Mesenchymal stem cell (in vitro differentiated cells and primary cell): ENCODE measurements at regions not wholly inside any gene's neighbourhood (a gene's known extent, or its start where the extent isn't known, plus 50 kb on each side); places are given as distances from the start of the nearest gene placed in this dataset.

Experiments used
- DNase-seq: peaks from one replicate; pipeline ENCODE4 v3.0.0-alpha.2; 2013
- H2AFZ ChIP-seq: one replicate; pipeline ENCODE4 v1.6.1; 2013; ENCODE audit warnings: low read depth, mild to moderate bottlenecking, control low read depth, inconsistent platforms, low read length, moderate library complexity
- H2AK5ac ChIP-seq: 2 replicates; pipeline ENCODE4 v1.6.1; 2013; ENCODE audit warnings: low read length, moderate library complexity, mild to moderate bottlenecking, inconsistent platforms; ENCODE audit not compliant: severe bottlenecking
- H2BK120ac ChIP-seq: one replicate; pipeline ENCODE4 v1.6.1; 2013; ENCODE audit warnings: low read depth, mild to moderate bottlenecking, inconsistent platforms, low read length, moderate library complexity
- H2BK12ac ChIP-seq, 2 experiments: one replicate each; pipeline ENCODE4 v1.6.1; 2013; ENCODE audit warnings: inconsistent platforms in 2 of 2, low read length in 2 of 2, mild to moderate bottlenecking in 2 of 2, moderate library complexity in 2 of 2, control low read depth in 1 of 2
- H2BK15ac ChIP-seq: one replicate; pipeline ENCODE4 v1.6.1; 2013; ENCODE audit warnings: mild to moderate bottlenecking, low read depth, inconsistent platforms; ENCODE audit not compliant: poor library complexity, severe bottlenecking
- H2BK5ac ChIP-seq: 2 replicates; pipeline ENCODE4 v1.6.1; 2013; ENCODE audit warnings: low read depth, mild to moderate bottlenecking, low read length, control low read depth, inconsistent platforms; ENCODE audit not compliant: poor library complexity, severe bottlenecking
- H3K14ac ChIP-seq, 2 experiments: one replicate each; pipeline ENCODE4 v1.6.1; 2013; ENCODE audit warnings: inconsistent platforms in 2 of 2, low read length in 2 of 2, control low read depth in 1 of 2, mild to moderate bottlenecking in 1 of 2, moderate library complexity in 1 of 2
- H3K18ac ChIP-seq, 2 experiments: one replicate each; pipeline ENCODE4 v1.6.1; 2013; ENCODE audit warnings: inconsistent platforms in 2 of 2, low read length in 2 of 2, control low read depth in 1 of 2, low read depth in 1 of 2, mild to moderate bottlenecking in 1 of 2
- H3K23ac ChIP-seq, 2 experiments: one replicate each; pipeline ENCODE4 v1.6.1; 2013; ENCODE audit warnings: inconsistent platforms in 2 of 2, low read length in 2 of 2, mild to moderate bottlenecking in 2 of 2, moderate library complexity in 2 of 2, control low read depth in 1 of 2
- H3K27ac ChIP-seq: 2 replicates; pipeline ENCODE4 v1.5.1; 2013; ENCODE audit warnings: mild to moderate bottlenecking, moderate library complexity, low read length, control low read depth, inconsistent platforms; ENCODE audit not compliant: poor library complexity, severe bottlenecking
- H3K27me3 ChIP-seq, 2 experiments: 2 replicates each; pipeline versions ENCODE4 v1.6.1 to v1.7.0; 2013; ENCODE audit warnings: low read length in 2 of 2, mild to moderate bottlenecking in 2 of 2, moderate library complexity in 2 of 2, control low read depth in 1 of 2, inconsistent platforms in 1 of 2; ENCODE audit not compliant: control insufficient read depth in 1 of 2, insufficient read depth in 1 of 2
- H3K36me3 ChIP-seq, 2 experiments: 2 replicates each; pipeline versions ENCODE4 v1.6.1 to v1.7.0; 2013; ENCODE audit warnings: low read length in 2 of 2, control low read depth in 1 of 2, inconsistent platforms in 1 of 2, low read depth in 1 of 2, mild to moderate bottlenecking in 1 of 2; ENCODE audit not compliant: insufficient read depth in 2 of 2, control insufficient read depth in 1 of 2
- H3K4ac ChIP-seq, 2 experiments: one replicate each; pipeline ENCODE4 v1.6.1; 2013; ENCODE audit warnings: inconsistent platforms in 2 of 2, low read length in 2 of 2, mild to moderate bottlenecking in 2 of 2, moderate library complexity in 2 of 2, control low read depth in 1 of 2, low read depth in 1 of 2
- H3K4me1 ChIP-seq: 2 replicates; pipeline ENCODE4 v1.6.1; 2013; ENCODE audit warnings: low read depth, low read length, control low read depth; ENCODE audit not compliant: control insufficient read depth, insufficient read depth
- H3K4me2 ChIP-seq: 2 replicates; pipeline ENCODE4 v1.6.1; 2013; ENCODE audit warnings: low read length, mild to moderate bottlenecking, inconsistent platforms; ENCODE audit not compliant: poor library complexity, severe bottlenecking
- H3K4me3 ChIP-seq, 2 experiments: 2 replicates each; pipeline versions ENCODE4 v1.5.1 to v1.7.0; 2013; ENCODE audit warnings: low read length in 2 of 2, mild to moderate bottlenecking in 2 of 2, control low read depth in 1 of 2, low read depth in 1 of 2; ENCODE audit not compliant: insufficient read depth in 1 of 2
- H3K79me1 ChIP-seq: replicated peaks from 2 replicates; pipeline ENCODE4 v1.6.1; 2013; ENCODE audit warnings: mild to moderate bottlenecking, control low read depth, low read length, inconsistent platforms; ENCODE audit not compliant: poor library complexity, severe bottlenecking
- H3K9ac ChIP-seq: 2 replicates; pipeline ENCODE4 v1.7.0; 2013; ENCODE audit warnings: mild to moderate bottlenecking, low read length, moderate library complexity
- H3K9me3 ChIP-seq: 2 replicates; pipeline ENCODE4 v1.7.0; 2013; ENCODE audit warnings: mild to moderate bottlenecking, low read length; ENCODE audit not compliant: control insufficient read depth
- H4K8ac ChIP-seq: one replicate; pipeline ENCODE4 v1.6.1; 2013; ENCODE audit warnings: inconsistent platforms, mild to moderate bottlenecking, low read length, moderate library complexity
- H4K91ac ChIP-seq: one replicate; pipeline ENCODE4 v1.6.1; 2013; ENCODE audit warnings: mild to moderate bottlenecking, low read length, inconsistent platforms
- WGBS: methylation state at CpG from one replicate; pipeline ENCODE4 v1.1.7; 2013; ENCODE audit warnings: mixed read lengths; 5-methylcytosine and 5-hydroxymethylcytosine counted together

GRCh38 chr13:68675209-68675608 lies 1432.4 kb upstream of the ATXN8OS start:
- Histone ChIP-seq H3K4ac (no peak overlapping the region), H3K4me1 (no peaks in the 10 kb centered on the region)

GRCh38 chr13:68667863-68668262 lies 1437.7 kb upstream of the PCDH9 start:
- Histone ChIP-seq H3K4me3 (no peak overlapping the region), H3K14ac (no peak overlapping the region), H3K9me3 (no peaks in the 10 kb centered on the region), H3K23ac (no peak overlapping the region), H4K8ac (no peak overlapping the region), H2BK15ac (no peak overlapping the region), H2AFZ (no peak overlapping the region), H2BK120ac (no peak overlapping the region), H3K4me2 (no peak overlapping the region), H3K18ac (no peak overlapping the region), H3K27ac (no peak overlapping the region), H4K91ac (no peak overlapping the region), H3K4me1 (no peaks in the 10 kb centered on the region), H3K79me1 (no peaks in the 10 kb centered on the region), H3K4ac (no peak overlapping the region), H2BK12ac (no peak overlapping the region), H3K36me3 (no peaks in the 10 kb centered on the region), H3K27me3 (no peaks in the 10 kb centered on the region), H2AK5ac (no peak overlapping the region), H2BK5ac (no peak overlapping the region), H3K9ac (no peak overlapping the region)
- 86% methylated on average over 1 of the region's 3 CpGs for WGBS
- DNase-seq = no peak

More at GRCh38 chr13:68675209-68675608, 1432.4 kb upstream of the ATXN8OS start:
- Histone ChIP-seq H3K18ac (no peak overlapping the region), H3K27me3 (no peaks in the 10 kb centered on the region), H3K36me3 (no peaks in the 10 kb centered on the region), H3K27ac (no peak overlapping the region), H2BK120ac (no peak overlapping the region), H4K91ac (no peak overlapping the region), H2BK12ac (no peak overlapping the region), H3K79me1 (no peaks in the 10 kb centered on the region), H2AK5ac (no peak overlapping the region), H3K14ac (no peak overlapping the region), H2BK5ac (no peak overlapping the region), H3K4me3 (no peak overlapping the region), H2BK15ac (no peak overlapping the region), H3K23ac (no peak overlapping the region), H3K4me2 (no peak overlapping the region), H3K9ac (no peak overlapping the region), H2AFZ (no peak overlapping the region), H3K9me3 (no peaks in the 10 kb centered on the region), H4K8ac (no peak overlapping the region)
- WGBS = 100% methylated on average over 1 of the region's 2 CpGs
- no peak for DNase-seq

DNA sequence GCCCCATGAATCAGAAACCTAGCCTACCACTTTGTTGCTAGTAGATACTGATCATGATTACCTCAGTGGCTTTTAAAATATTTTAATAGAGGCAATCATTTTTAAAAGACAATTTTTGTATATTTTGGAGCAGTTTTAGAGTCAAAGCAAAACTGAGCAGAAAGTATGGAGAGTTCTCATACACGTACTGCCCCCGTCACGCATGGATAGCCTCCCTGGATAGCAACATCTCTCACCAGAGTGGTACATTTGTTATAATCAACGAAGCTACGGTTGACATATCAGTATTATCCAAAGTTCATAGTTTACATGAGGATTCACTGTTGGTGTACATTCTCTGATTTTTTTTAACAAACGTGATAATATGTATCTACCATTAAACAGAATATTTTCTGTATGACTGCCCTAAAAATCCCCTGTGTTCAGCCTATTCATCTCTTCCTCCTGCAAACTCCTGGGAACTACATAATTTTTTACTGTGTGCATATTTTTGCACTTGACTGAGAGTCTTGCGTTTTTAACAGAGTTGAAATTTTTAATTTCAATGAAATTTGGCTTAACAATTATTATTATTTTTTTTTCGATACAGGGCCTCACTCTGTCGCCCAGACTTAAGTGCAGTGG lies 1436.8 kb upstream of the PCDH9 start:
- no peaks in the 10 kb centered on the region for H3K79me1 ChIP-seq
- H3K23ac ChIP-seq = no peak overlapping the region
- no peak overlapping the region for H2AK5ac ChIP-seq
- H4K91ac ChIP-seq = no peak overlapping the region
- H4K8ac ChIP-seq = no peak overlapping the region
- H3K27ac ChIP-seq = no peak overlapping the region
- 80% methylated on average over 5 of the region's 9 CpGs for WGBS
- no peak overlapping the region for H3K4me2 ChIP-seq
- no peak overlapping the region for H2BK15ac ChIP-seq
- no peaks in the 10 kb centered on the region for H3K4me1 ChIP-seq
- no peak overlapping the region for H2BK5ac ChIP-seq
- no peak overlapping the region for H2BK120ac ChIP-seq
- H2AFZ ChIP-seq = no peak overlapping the region
- no peak overlapping the region for H3K4ac ChIP-seq
- no peak overlapping the region for H3K18ac ChIP-seq
- no peak overlapping the region for H3K4me3 ChIP-seq
- H3K14ac ChIP-seq = no peak overlapping the region
- no peaks in the 10 kb centered on the region for H3K36me3 ChIP-seq
- no peak overlapping the region for H2BK12ac ChIP-seq
- no peaks in the 10 kb centered on the region for H3K9me3 ChIP-seq
- no peak for DNase-seq
- H3K27me3 ChIP-seq = no peaks in the 10 kb centered on the region
- no peak overlapping the region for H3K9ac ChIP-seq

DNA sequence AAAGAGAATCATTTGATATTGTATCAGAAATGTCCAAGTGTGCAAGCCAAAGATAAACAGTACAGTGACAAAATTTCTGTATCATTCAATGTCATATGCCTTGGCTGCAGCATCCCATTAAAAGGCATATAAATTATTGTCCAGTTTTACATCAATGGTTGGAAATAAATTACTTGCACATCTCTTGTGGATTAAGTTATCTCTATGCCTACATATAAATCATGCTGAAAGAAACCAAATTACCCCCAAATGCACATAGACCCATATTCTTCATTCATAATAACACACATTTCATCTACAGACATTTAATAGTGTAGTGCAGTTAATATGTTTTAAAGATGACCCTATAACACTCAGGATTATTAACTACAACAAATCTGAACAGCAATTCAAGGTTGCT lies 1415.7 kb upstream of the PCDH9 start:
- H3K18ac ChIP-seq = no peak overlapping the region
- H2BK120ac ChIP-seq = no peak overlapping the region
- H3K79me1 ChIP-seq = no peaks in the 10 kb centered on the region
- H2BK5ac ChIP-seq = no peak overlapping the region
- no peak overlapping the region for H3K27ac ChIP-seq
- H3K14ac ChIP-seq = no peak overlapping the region
- no peak overlapping the region for H3K4ac ChIP-seq
- no peak overlapping the region for H4K8ac ChIP-seq
- no peak overlapping the region for H3K4me2 ChIP-seq
- no peak overlapping the region for H3K4me3 ChIP-seq
- no peak overlapping the region for H3K23ac ChIP-seq
- no peak overlapping the region for H3K9ac ChIP-seq
- H4K91ac ChIP-seq = no peak overlapping the region
- H2AFZ ChIP-seq = no peak overlapping the region
- no peaks in the 10 kb centered on the region for H3K27me3 ChIP-seq
- no peak overlapping the region for H2BK12ac ChIP-seq
- no peak for DNase-seq
- H2BK15ac ChIP-seq = no peak overlapping the region
- H3K36me3 ChIP-seq = no peaks in the 10 kb centered on the region
- H3K4me1 ChIP-seq = no peaks in the 10 kb centered on the region
- H3K9me3 ChIP-seq = no peaks in the 10 kb centered on the region
- no peak overlapping the region for H2AK5ac ChIP-seq
